IPS-NIHi11 (cell line): ENCODE measurements at regions not wholly inside any gene's neighbourhood (a gene's known extent, or its start where the extent isn't known, plus 50 kb on each side); places are given as distances from the start of the nearest gene placed in this dataset.

Source experiments
- DNase-seq: peaks from one replicate; pipeline ENCODE4 v3.0.0; 2012; ENCODE audit warnings: mixed read lengths, low spot score

DNA sequence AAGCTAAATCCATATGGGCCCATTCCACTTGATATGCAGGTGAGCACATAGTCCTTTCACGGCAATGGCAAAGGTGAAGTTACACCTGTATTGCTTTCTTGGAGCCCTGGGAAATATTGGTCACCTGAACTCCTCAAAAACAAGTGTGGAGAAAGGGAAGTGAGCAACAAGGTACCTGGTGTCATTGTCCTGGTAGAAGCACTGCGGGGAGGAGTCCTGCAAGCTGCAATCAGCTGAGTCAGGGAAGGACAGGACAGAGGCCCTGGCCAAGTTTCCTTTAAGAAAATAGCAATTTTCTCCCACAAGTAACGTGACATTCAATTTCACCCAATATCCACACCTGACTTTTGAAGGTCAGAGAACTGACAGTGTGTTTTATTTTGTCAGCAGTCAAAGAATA is 389.1 kb downstream of the IRS2 start:
- no peak for DNase-seq

DNA sequence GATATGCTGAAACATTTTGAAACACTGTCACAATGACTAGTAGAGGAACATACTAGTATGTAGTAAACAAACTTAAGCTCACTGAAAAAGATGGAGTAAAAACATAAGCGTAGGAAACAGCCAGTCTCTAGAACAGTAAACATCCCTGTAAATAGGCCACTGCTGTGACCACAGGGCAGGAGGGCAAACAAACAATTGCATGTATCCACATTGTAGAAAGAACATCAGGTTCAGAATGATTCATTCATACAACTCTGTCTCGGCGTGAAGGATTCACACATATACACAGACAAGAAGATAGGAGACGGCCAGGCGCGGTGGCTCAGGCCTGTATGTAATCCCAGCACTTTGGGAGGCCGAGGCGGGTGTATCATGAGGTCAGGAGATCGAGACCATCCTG is 390.1 kb downstream of the IRS2 start:
- DNase-seq = no peak

DNA sequence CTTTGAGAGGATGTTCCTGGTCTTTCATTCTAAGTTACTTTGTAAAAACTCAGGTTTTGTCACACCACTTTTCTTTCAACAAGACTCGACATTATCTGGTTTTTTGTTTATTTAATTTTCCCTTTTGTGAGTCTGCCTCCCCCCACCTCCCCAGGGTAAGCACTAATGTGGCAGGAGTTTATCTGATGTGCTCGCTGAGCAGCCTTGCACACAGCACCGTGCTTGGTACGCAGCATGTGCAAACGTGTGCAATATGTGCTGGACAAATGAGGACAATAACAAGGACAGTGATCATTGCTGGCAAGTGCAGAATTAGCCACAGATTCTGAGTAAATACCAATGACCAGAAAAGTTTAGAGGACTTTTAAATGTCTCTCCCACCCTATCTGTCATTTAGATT is 391.4 kb downstream of the IRS2 start:
- DNase-seq = no peak

DNA sequence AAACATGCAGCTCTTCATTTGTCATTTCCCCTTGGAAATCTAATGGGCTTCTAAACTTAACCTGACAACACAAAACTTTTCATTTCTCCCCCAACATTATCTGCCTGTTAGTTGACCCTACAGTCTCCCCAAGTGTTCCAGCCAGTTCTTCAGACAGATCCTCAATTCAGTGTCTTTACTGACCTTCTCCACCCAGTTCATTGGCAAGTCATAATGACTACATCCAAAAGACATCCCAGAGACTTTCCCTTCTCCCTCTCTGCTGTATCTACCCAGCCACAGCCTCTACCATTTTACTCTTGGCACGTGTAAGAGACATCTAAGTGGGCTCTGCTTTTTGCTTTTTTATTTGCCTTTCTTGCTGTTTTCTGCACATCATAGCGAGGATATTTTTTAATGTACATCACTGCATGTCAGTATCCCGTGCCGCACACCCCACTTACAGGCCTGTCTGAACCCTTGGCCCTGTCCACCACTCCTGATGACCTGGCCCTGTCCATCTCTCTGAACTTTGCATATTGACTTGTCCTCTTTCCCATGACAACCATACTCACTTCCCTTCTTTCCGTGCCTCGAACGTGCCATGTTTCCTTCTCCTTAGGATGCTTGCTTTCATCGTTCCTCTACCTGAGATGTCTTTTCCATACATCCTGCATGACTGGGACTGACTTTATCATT is 391.9 kb downstream of the IRS2 start:
- DNase-seq = no peak

- DNase-seq = no peak
Observed at GRCh38 chr13:109393045-109393444, 393.3 kb downstream of the IRS2 start.

GRCh38 chr13:109390391-109390790 is 396.0 kb downstream of the IRS2 start:
- DNase-seq = no peak

GRCh38 chr13:109389892-109390345 is 396.5 kb downstream of the IRS2 start:
- no peak for DNase-seq

GRCh38 chr13:109389456-109389855 is 396.9 kb downstream of the IRS2 start:
- DNase-seq = no peak

DNA sequence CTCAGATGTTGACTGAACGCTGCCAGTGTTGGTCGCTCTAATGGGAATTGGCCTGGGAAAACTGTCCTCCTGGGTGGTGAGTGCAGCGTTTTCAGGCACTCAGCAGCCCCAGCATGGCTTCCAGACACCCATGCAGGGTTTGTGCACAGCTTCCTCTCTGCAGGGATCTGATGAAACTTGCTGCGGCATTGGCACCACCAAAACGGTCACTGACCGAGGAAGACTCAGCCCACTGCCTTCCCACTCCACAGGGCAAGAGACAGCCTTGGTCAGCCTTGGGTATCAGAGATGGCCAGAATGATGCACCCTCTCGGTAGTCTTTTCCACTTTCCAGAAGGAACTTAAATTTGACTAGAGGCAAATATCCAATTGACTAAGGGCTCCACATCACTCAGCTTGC is 398.9 kb downstream of the IRS2 start:
- no peak for DNase-seq

GRCh38 chr13:109385242-109385560 is 401.2 kb downstream of the IRS2 start:
- DNase-seq = no peak

DNA sequence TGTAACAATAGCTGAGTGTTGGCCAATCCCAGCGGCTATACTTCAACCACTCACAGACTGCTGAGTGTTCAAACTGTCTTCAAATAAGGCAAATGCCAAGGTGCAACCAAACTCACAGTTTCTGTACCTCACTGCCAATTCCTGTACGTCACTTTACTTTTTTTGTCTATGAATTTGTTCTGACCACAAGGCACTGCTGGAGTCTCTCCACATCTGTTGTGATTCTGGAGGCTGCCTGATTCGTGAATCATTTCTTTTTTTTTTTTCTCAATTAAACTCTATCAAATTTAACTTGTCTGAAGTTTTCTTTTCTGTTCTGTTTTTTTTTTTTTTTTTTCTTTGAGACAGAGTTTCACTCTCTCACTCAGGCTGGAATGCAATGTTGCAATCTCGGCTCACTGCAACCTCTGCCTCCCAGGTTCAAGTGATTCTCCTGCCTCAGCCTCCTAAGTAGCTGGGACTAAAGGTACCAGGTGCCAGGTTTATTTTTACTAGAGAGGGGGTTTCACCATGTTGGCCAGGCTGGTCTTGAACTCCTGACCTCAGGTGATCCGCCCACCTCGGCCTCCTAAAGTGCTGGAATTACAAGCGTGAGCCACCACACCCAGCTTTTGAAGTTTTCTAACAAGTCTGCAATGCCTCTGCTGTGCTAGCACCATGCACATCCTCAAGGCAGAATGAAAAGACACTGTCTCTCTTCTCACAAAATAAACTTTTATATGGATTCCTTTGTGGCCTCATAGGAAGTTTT is 401.7 kb downstream of the IRS2 start:
- DNase-seq = no peak

GRCh38 chr13:109383683-109384082 is 402.7 kb downstream of the IRS2 start:
- no peak for DNase-seq

DNA sequence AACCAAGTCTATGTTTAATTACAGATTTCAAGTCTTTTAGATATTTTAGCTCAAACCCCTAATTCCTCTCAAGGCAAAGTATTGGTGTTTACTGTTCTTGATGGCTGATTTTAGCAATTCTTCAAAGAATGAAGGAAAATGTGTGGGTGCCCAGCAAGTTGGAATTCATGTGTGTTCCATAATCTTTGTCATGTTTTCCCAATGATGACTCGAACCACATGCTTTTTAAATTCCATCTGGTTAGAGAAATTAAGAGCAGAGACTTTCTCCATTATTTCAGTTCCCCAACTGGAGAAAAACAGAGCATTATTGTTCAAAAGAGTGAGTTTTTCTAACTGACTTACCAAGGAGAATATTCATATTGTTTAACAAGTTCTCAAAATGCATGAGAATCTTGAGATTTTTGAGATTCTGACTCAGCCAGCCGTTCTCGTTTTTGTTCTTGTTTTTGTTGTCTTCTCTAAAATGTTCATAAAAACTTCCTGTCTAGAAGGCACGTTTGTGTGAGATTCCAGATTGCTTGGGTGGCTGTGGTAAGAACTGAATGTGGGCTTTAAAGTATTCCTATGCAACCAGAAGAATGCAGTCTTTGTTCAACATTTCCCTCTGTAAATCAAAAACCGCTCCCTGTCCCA is 404.7 kb downstream of the IRS2 start:
- DNase-seq = no peak

DNA sequence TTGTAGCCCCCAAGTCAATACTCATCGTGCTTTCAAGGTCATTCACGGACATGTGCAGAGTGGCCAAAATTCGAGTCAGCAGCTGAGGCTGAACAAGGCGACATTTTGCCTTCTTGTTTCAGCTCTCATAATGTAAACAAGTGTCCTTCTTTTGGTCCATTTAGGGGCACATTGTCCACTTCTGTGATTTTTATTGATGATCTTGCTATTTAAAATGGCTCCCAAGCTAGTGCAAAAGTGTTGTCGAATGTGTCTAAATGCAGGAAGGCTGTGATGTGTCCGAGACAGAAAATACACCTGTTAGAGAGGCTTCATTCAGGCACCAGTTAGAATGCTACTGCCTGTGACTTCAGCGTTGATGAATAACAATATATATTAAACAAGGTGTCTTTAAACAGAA is 405.9 kb downstream of the IRS2 start:
- DNase-seq = no peak

- DNase-seq = no peak
Observed at GRCh38 chr13:109379930-109380329, 406.5 kb downstream of the IRS2 start.

DNA sequence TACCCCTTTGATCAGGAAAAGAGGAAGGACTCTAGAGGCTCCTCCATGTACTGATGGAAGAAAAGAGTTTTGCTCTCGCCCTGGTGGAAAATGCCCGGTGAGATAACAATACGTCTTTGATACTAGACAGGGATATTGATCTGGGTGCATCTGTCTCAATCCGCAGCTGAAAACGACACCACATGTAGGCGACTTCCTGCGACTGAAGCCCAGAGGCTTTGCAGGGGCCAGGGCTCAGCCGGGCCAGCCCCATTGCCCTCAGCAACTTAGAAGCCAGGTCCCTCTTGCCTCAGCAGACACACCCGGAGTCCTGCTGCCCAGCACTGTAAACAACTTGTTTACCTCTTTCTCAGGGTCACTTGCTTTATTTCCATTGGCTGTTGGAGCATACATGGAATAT is 409.4 kb downstream of the IRS2 start:
- DNase-seq = no peak

DNA sequence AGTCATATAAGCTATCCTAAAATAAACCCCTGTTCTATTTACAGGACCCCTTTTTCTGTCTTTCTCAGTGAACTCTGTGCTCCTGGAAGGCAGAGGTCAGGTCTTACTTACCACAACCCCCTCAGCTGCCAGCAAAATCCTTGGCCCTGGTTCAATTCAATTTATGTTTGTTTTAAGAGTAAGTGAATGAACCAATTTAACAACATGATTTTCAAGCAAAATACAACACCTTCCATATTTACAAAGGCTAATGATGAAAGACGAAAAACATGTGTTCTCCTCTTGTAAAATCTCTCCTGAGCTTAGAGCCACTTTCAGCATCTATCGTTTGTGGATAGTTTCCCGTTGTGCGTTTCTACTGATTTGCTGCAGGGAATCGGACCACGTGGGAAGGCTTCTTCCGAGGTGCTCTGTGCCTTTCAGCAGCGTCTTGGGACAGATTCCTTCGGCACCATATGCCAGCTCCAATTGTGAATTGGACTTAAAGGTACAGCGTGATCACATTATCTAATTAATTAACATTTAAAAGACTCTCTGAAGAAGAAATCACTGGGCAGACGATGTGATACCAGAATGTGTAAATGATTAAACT is 411.7 kb downstream of the IRS2 start:
- DNase-seq = no peak

DNA sequence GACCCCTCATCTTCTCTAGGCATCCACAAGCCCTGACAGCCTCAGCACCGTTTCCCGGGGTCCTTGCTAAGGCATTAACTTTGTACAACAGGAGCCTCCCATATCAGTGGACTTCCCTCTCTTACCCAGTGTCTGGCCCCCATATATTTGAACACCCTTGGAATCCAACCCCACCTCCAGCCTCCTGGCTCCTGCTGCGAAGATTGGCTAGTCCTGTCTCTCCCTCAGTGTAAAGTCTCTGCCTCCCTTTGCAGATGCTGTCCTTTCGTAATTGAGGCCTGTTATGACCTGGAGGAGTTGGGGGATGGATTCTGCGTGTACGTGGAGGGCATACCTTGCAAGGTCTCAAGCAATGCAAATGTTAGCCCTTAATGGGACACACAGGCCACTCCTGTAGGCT is 413.7 kb downstream of the IRS2 start:
- no peak for DNase-seq

DNA sequence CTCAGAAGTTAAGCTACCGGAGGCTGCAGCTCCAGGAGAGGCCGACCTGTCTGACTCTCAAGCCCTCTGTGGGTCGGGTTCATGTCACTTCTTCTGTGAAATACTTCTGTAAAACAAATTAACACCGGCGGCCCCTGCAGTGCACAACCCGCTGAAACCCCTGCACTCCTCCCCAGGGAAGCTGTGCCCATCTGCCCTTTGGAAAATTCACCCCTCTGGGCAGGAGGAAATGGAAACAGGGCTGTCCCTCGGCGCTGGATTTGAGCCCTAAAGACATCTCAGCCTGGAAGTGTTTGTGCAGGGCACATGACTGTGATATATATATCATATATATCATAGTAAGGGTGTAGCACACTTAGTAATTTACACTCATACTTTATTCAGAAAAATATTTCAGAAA is 415.3 kb downstream of the IRS2 start:
- DNase-seq = no peak

- no peak for DNase-seq
Observed at GRCh38 chr13:109370496-109370895, 415.9 kb downstream of the IRS2 start.

DNA sequence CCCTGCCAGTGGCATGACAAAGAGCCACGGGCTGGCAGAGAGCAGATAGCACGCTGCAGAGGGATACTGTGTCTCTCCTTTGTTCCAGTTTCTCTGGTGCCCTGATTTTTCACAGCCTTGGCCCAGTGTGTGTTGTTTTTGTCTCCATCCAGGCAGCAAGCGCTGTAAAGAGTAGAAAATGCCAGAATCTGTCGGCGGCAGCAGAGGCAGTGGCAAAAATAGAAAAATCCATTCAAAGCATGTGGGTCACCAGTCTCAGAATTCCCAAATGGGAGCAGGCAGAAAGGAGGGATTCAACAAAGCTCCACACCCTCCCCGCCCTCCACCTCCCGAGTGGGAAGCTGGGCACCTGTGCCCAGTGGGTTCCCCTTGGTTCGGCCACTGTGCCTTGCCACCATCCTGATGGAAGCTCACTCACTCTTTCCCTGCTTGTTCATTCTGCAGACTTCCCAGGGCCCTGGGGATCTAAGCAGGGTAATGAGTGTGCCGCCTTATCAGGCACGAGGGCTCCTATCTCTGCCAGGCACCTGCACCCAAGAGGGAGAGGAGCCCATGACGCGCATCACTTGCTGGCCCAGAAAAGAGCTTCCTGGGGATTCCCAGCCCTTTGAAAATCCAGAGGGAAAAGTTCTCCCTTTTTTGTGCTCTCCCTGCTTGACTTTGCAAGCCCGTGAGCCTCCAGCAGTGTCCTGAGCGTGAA is 416.9 kb downstream of the IRS2 start:
- no peak for DNase-seq

DNA sequence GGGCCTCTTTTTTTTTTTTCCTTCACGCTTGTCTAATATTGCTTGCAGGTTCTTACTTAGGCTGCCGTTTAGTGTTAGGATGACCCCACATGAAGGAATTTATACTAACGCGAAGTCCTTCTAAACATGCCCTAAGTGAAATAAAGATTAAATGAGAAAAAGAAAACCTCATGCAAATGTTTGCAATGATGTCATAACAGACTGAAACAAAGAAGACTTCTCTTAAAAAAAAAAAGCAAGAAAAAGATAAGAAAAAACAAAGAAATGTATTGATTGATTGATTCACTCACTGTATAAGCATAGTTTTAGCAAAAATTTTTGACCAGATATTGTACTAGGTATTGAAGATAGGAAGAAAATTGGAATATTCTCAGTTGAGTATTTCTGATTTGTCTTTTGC is 418.2 kb downstream of the IRS2 start:
- DNase-seq = no peak

DNA sequence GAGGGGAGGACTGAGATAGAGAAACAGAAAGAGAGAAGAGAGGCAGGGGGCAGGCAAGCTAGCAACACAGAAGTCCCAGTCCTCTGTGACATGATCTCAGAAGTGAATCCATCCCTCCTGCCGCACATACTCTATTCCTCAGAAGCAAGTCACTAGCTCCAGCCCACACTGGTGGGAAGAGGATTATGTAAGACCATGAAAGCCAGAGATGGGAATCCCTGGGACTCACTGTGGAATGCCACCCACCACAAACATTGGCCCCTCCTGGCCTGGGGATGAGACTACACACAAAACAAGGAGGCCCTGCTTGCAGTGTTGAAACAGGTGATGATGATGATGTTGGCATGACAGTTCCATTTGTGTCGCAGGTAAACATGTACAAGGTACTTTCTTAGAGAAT is 419.9 kb downstream of the IRS2 start:
- DNase-seq = no peak
